Astrocyte (in vitro differentiated cells and primary cell): ENCODE measurements at regions not wholly inside any gene's neighbourhood (a gene's known extent, or its start where the extent isn't known, plus 50 kb on each side); places are given as distances from the start of the nearest gene placed in this dataset.

Experiments used
- DNase-seq: peaks from one replicate; pipeline ENCODE4 v3.0.0-alpha.2; 2010; ENCODE audit warnings: low read depth
- FAIRE-seq: peaks from 2 replicates; lab custom pipeline; 2011; peaks lifted over from hg19 to GRCh38; lab: Jason Lieb, UNC
- H2AFZ ChIP-seq: 2 replicates; pipeline ENCODE4 v1.6.0; 2012; ENCODE audit warnings: low read depth, low read length, inconsistent platforms
- H3K27ac ChIP-seq: 2 replicates; pipeline ENCODE4 v1.5.1; 2011; ENCODE audit warnings: low read depth, low read length, inconsistent platforms
- H3K27me3 ChIP-seq: 2 replicates; pipeline ENCODE4 v1.6.0; 2011; ENCODE audit warnings: low read length, inconsistent platforms; ENCODE audit not compliant: insufficient read depth
- H3K36me3 ChIP-seq: 2 replicates; pipeline ENCODE4 v1.5.1; 2011; ENCODE audit warnings: low read length, inconsistent platforms; ENCODE audit not compliant: insufficient read depth
- H3K4me1 ChIP-seq: 2 replicates; pipeline ENCODE4 v1.5.1; 2011; ENCODE audit warnings: low read length, inconsistent platforms; ENCODE audit not compliant: insufficient read depth
- H3K4me2 ChIP-seq: 2 replicates; pipeline ENCODE4 v1.6.0; 2012; ENCODE audit warnings: low read length, inconsistent platforms
- H3K4me3 ChIP-seq: 2 replicates; pipeline ENCODE4 v1.5.1; 2011; ENCODE audit warnings: low read depth, mild to moderate bottlenecking, low read length, inconsistent platforms; ENCODE audit not compliant: insufficient read depth
- H3K79me2 ChIP-seq: 2 replicates; pipeline ENCODE4 v1.6.0; 2012; ENCODE audit warnings: mild to moderate bottlenecking, low read length, inconsistent platforms; ENCODE audit not compliant: insufficient read depth
- H3K9ac ChIP-seq: 2 replicates; pipeline ENCODE4 v1.6.0; 2012; ENCODE audit warnings: mild to moderate bottlenecking, low read length, inconsistent platforms
- H3K9me3 ChIP-seq: 2 replicates; pipeline ENCODE4 v1.5.1; 2012; ENCODE audit warnings: low read depth, mild to moderate bottlenecking, low read length, inconsistent platforms; ENCODE audit not compliant: insufficient read depth
- H4K20me1 ChIP-seq: 2 replicates; pipeline ENCODE4 v1.6.0; 2012; ENCODE audit warnings: low read length, inconsistent platforms; ENCODE audit not compliant: insufficient read depth
- H3K27ac Mint-ChIP-seq: one replicate; pipeline ENCODE4 v1.8.0; 2021; ENCODE audit warnings: mild to moderate bottlenecking, mixed read lengths; ENCODE audit not compliant: unreplicated experiment
- H3K27me3 Mint-ChIP-seq: one replicate; pipeline ENCODE4 v1.8.0; 2021; ENCODE audit warnings: low read depth, mixed read lengths; ENCODE audit not compliant: unreplicated experiment
- H3K36me3 Mint-ChIP-seq: one replicate; pipeline ENCODE4 v1.8.0; 2021; ENCODE audit warnings: low read depth, mixed read lengths; ENCODE audit not compliant: unreplicated experiment
- H3K4me1 Mint-ChIP-seq: one replicate; pipeline ENCODE4 v1.8.0; 2021; ENCODE audit warnings: low read depth, mixed read lengths; ENCODE audit not compliant: unreplicated experiment
- H3K4me3 Mint-ChIP-seq: one replicate; pipeline ENCODE4 v1.8.0; 2021; ENCODE audit warnings: mild to moderate bottlenecking, moderate library complexity, mixed read lengths; ENCODE audit not compliant: unreplicated experiment
- H3K9me3 Mint-ChIP-seq: one replicate; pipeline ENCODE4 v1.8.0; 2021; ENCODE audit warnings: mild to moderate bottlenecking, mixed read lengths; ENCODE audit not compliant: unreplicated experiment
- EZH2 ChIP-seq: IDR thresholded peaks from 2 replicates; pipeline ENCODE4 v1.6.1; 2012; ENCODE audit warnings: mild to moderate bottlenecking, low read length, inconsistent platforms; ENCODE audit not compliant: insufficient read depth
- TF ChIP-seq, protein P1 (sequence below): IDR thresholded peaks from 2 replicates; pipeline ENCODE4 v1.5.1; 2011; ENCODE audit warnings: low read depth, mild to moderate bottlenecking, inconsistent platforms, low read length, moderate library complexity; ENCODE audit not compliant: insufficient read depth

DNA sequence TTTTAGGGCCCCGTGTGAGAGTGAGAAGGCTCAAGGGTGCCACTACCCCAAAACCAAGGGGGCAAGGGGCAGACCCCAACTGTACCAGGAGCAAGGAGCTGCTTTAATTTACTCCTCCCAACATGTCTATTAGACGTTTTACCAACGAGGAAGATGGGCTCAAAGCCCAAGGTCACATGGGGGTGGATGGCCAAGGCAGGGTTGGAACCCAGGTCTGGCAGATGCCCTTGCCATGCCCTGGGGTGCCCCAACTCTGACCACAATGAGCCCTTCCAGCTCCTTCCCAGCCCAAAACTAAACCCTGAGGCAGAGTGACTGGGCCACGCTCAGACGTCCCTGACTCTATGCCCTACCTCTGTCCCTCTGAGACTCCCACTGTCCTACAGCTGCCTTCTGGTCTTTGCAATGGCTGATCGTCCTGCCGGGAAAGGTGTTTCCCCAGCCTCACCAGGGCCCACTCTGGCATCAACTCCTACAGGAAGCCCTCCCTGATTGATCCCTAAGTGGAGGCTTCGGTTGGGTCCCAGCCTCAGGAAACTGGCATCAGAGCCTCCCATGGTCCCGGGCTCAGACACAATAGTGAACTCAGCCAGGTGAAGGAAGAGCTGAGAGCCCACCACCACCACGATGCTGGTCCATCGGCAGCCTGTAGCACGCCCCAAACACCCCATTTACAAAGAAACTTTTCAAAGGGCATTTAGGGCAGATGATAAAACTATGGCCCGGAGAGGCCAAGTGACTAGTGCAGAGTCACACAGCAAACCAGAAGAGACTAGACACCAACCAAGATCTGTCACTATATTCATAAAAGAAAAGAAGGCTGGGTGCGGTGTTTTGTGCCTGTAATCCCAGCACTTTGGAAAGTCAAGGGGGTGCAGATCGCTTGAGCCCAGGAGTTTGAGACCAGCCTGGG lies 60.2 kb upstream of the MYL10 start:
- no peak for FAIRE-seq
- Histone ChIP-seq H3K79me2 (no peaks in the 10 kb centered on the region), H3K4me3 (no peak overlapping the region), H3K9ac (no peak overlapping the region), H3K9me3 (no peaks in the 10 kb centered on the region), H3K27me3 (peaks cover 6% of the 10 kb centered on the region), H3K4me2 (no peak overlapping the region), H3K27ac (no peak overlapping the region), H3K4me1 (no peaks in the 10 kb centered on the region), H4K20me1 (no peaks in the 10 kb centered on the region), H2AFZ (no peak overlapping the region), H3K36me3 (no peaks in the 10 kb centered on the region)
- Mint-ChIP-seq H3K9me3 (no peaks in the 10 kb centered on the region), H3K27me3 (peaks cover 25% of the 10 kb centered on the region), H3K4me1 (no peaks in the 10 kb centered on the region), H3K27ac (no peak overlapping the region), H3K4me3 (no peak overlapping the region), H3K36me3 (no peaks in the 10 kb centered on the region)
- no peak for TF ChIP-seq EZH2
- TF ChIP-seq, protein P1, sequence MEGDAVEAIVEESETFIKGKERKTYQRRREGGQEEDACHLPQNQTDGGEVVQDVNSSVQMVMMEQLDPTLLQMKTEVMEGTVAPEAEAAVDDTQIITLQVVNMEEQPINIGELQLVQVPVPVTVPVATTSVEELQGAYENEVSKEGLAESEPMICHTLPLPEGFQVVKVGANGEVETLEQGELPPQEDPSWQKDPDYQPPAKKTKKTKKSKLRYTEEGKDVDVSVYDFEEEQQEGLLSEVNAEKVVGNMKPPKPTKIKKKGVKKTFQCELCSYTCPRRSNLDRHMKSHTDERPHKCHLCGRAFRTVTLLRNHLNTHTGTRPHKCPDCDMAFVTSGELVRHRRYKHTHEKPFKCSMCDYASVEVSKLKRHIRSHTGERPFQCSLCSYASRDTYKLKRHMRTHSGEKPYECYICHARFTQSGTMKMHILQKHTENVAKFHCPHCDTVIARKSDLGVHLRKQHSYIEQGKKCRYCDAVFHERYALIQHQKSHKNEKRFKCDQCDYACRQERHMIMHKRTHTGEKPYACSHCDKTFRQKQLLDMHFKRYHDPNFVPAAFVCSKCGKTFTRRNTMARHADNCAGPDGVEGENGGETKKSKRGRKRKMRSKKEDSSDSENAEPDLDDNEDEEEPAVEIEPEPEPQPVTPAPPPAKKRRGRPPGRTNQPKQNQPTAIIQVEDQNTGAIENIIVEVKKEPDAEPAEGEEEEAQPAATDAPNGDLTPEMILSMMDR, result no peak
- DNase-seq, result no peak

DNA sequence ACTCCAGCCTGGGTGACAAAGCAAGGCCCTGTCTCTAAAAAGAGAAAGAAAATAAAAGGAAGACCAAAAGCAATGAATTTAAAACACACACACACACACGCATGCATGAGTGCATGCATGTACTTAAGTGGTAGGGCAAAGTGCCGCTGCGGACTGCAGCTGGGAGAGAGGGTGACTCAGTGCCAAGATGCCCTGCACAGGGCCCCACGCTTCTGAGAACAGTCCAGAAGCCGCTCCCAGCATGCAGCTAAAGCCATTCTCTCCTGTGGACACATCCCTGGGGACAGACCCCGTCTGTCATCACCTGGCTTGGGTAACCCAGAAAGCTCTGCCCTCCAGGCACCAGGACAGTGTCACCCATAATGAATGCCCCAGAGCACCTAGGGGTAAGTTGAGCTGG lies 61.0 kb upstream of the MYL10 start:
- no peaks in the 10 kb centered on the region for H3K36me3 Mint-ChIP-seq

More for the DNA sequence above, 61.0 kb upstream of the MYL10 start:
- Histone ChIP-seq H3K79me2 (no peaks in the 10 kb centered on the region), H3K4me2 (no peak overlapping the region), H3K27me3 (peaks cover 4% of the 10 kb centered on the region), H3K9ac (no peak overlapping the region), H3K27ac (no peak overlapping the region), H3K4me3 (no peak overlapping the region), H3K36me3 (no peaks in the 10 kb centered on the region), H4K20me1 (no peaks in the 10 kb centered on the region), H2AFZ (no peak overlapping the region), H3K9me3 (no peaks in the 10 kb centered on the region), H3K4me1 (no peaks in the 10 kb centered on the region)
- no peak overlapping the region for H3K27ac Mint-ChIP-seq
- no peaks in the 10 kb centered on the region for H3K4me1 Mint-ChIP-seq
- TF ChIP-seq, protein P1, result no peak
- TF ChIP-seq EZH2, result no peak
- FAIRE-seq (no peak), DNase-seq (no peak)
- peaks cover 22% of the 10 kb centered on the region for H3K27me3 Mint-ChIP-seq
- no peaks in the 10 kb centered on the region for H3K9me3 Mint-ChIP-seq
- no peak overlapping the region for H3K4me3 Mint-ChIP-seq
